NT2/D1 (cell line): ENCODE measurements at regions not wholly inside any gene's neighbourhood (a gene's known extent, or its start where the extent isn't known, plus 50 kb on each side); places are given as distances from the start of the nearest gene placed in this dataset.

Experiments
- DNase-seq: peaks from one replicate; pipeline ENCODE4 v3.0.0-alpha.2; 2011; ENCODE audit warnings: low read depth, low spot score
- H3K27me3 ChIP-seq: 2 replicates; pipeline ENCODE4 v1.6.0; 2011; ENCODE audit warnings: mild to moderate bottlenecking; ENCODE audit not compliant: insufficient read length, insufficient read depth
- H3K36me3 ChIP-seq: 2 replicates; pipeline ENCODE4 v1.6.1; 2011; ENCODE audit warnings: mild to moderate bottlenecking, low read length, mixed read lengths; ENCODE audit not compliant: insufficient read depth, insufficient read length
- H3K4me1 ChIP-seq: 2 replicates; pipeline ENCODE4 v1.5.1; 2011; ENCODE audit not compliant: insufficient read depth, insufficient read length
- H3K4me3 ChIP-seq: 2 replicates; pipeline ENCODE4 v1.5.1; 2011; ENCODE audit warnings: low read depth; ENCODE audit not compliant: insufficient read length
- H3K9ac ChIP-seq: 2 replicates; pipeline ENCODE4 v1.6.0; 2011; ENCODE audit warnings: low read depth; ENCODE audit not compliant: insufficient read length
- H3K9me3 ChIP-seq: 2 replicates; pipeline ENCODE4 v1.5.1; 2011; ENCODE audit warnings: mild to moderate bottlenecking, low read length; ENCODE audit not compliant: insufficient read depth
- SUZ12 ChIP-seq: IDR thresholded peaks from 2 replicates; pipeline ENCODE4 v1.6.1; 2011; ENCODE audit not compliant: insufficient read length, insufficient read depth; ENCODE audit errors: extremely low read depth
- YY1 ChIP-seq: IDR thresholded peaks from 2 replicates; pipeline ENCODE4 v1.6.1; 2011; ENCODE audit not compliant: insufficient read length, insufficient read depth
- ZNF274 ChIP-seq: IDR thresholded peaks from 2 replicates; pipeline ENCODE4 v1.6.1; 2011; ENCODE audit warnings: mild to moderate bottlenecking, low read depth, low read length

GRCh38 chr20:37596890-37597536 lies 69.3 kb upstream of the BLCAP start:
- H3K4me1 ChIP-seq = peaks cover 7% of the 10 kb centered on the region
- no peaks in the 10 kb centered on the region for H3K36me3 ChIP-seq
- no peaks in the 10 kb centered on the region for H3K9me3 ChIP-seq
- TF ChIP-seq ZNF274 (no peak), YY1 (no peak), SUZ12 (no peak)
- DNase-seq = no peak
- H3K4me3 ChIP-seq = no peak overlapping the region
- peaks cover 2% of the 10 kb centered on the region for H3K27me3 ChIP-seq
- no peak overlapping the region for H3K9ac ChIP-seq

- H3K9ac ChIP-seq = no peak overlapping the region
- H3K4me3 ChIP-seq = no peak overlapping the region
- H3K27me3 ChIP-seq = peaks cover 2% of the 10 kb centered on the region
- H3K36me3 ChIP-seq = no peaks in the 10 kb centered on the region
- DNase-seq = no peak
- peaks cover 7% of the 10 kb centered on the region for H3K4me1 ChIP-seq
- TF ChIP-seq SUZ12 (no peak), ZNF274 (no peak), YY1 (no peak)
- no peaks in the 10 kb centered on the region for H3K9me3 ChIP-seq
Observed at GRCh38 chr20:37596168-37596567, 68.5 kb upstream of the BLCAP start.

- H3K4me3 ChIP-seq = no peak overlapping the region
- peaks cover 7% of the 10 kb centered on the region for H3K4me1 ChIP-seq
- no peak overlapping the region for H3K9ac ChIP-seq
- no peak for DNase-seq
- H3K27me3 ChIP-seq = peaks cover 1% of the 10 kb centered on the region
- H3K36me3 ChIP-seq = no peaks in the 10 kb centered on the region
- no peaks in the 10 kb centered on the region for H3K9me3 ChIP-seq
- TF ChIP-seq ZNF274 (no peak), YY1 (no peak), SUZ12 (no peak)
Observed at GRCh38 chr20:37593710-37594109, 66.0 kb upstream of the BLCAP start.

GRCh38 chr20:37590938-37591490 lies 63.3 kb upstream of the BLCAP start:
- Histone ChIP-seq H3K4me3 (no peak overlapping the region), H3K4me1 (no peaks in the 10 kb centered on the region), H3K27me3 (no peaks in the 10 kb centered on the region), H3K36me3 (no peaks in the 10 kb centered on the region), H3K9me3 (no peaks in the 10 kb centered on the region), H3K9ac (no peak overlapping the region)
- TF ChIP-seq ZNF274 (no peak), SUZ12 (no peak), YY1 (no peak)
- no peak for DNase-seq

DNA sequence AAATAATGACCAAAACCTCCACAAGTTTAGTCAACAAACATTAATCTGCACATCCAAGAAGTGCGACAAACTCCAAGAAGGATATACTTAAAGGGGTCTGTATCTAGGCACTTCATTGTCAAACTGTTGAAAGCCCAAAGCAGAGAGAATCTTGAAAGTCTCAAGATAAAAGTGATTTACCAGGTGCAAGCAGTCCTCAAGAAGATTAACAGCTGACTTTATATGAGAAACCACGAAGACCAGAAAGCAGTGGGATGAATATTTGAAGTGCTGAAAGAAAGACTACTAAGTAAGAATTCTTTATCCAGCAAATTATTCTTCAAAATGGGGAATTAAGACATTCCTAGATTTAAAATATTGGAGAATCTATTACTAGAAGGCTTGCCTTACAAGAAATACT lies 58.4 kb upstream of the BLCAP start:
- H3K27me3 ChIP-seq = no peaks in the 10 kb centered on the region
- no peaks in the 10 kb centered on the region for H3K36me3 ChIP-seq
- DNase-seq = no peak
- no peaks in the 10 kb centered on the region for H3K4me1 ChIP-seq
- TF ChIP-seq ZNF274 (no peak), SUZ12 (no peak), YY1 (no peak)
- no peak overlapping the region for H3K4me3 ChIP-seq
- H3K9me3 ChIP-seq = no peaks in the 10 kb centered on the region
- no peak overlapping the region for H3K9ac ChIP-seq

GRCh38 chr20:37584238-37584807 lies 56.6 kb upstream of the BLCAP start:
- TF ChIP-seq ZNF274 (no peak), YY1 (no peak), SUZ12 (no peak)
- no peak overlapping the region for H3K4me3 ChIP-seq
- H3K27me3 ChIP-seq = no peaks in the 10 kb centered on the region
- DNase-seq = no peak
- H3K4me1 ChIP-seq = no peaks in the 10 kb centered on the region
- no peak overlapping the region for H3K9ac ChIP-seq
- no peaks in the 10 kb centered on the region for H3K9me3 ChIP-seq
- H3K36me3 ChIP-seq = no peaks in the 10 kb centered on the region

DNA sequence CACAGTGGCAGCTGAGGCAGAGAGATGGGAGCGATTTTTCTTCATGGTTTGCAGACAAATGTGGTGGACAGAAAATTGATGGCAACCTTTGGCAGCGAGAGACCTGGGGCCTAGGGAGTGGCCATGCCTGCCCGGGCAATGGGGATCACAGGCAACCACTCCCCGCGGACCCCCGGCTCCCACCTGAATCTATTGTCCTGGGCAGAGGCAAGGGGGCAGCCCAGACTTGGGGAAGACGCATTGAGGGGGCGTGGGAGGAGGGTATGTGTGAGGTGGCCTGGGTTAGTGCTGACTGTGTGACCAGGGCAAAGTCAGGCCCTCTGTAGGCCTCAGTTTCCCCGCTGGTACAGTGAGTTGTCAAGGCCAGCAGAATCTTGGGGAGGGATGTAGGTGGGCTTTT lies 53.6 kb upstream of the BLCAP start:
- no peak overlapping the region for H3K9ac ChIP-seq
- no peaks in the 10 kb centered on the region for H3K27me3 ChIP-seq
- H3K4me1 ChIP-seq = no peaks in the 10 kb centered on the region
- TF ChIP-seq SUZ12 = no peak
- no peak for TF ChIP-seq YY1
- TF ChIP-seq ZNF274 = no peak
- no peak for DNase-seq
- H3K36me3 ChIP-seq = no peaks in the 10 kb centered on the region
- H3K4me3 ChIP-seq = no peak overlapping the region
- no peaks in the 10 kb centered on the region for H3K9me3 ChIP-seq
